ENCODE measurements at regions not wholly inside any gene's neighbourhood (a gene's known extent, or its start where the extent isn't known, plus 50 kb on each side); places are given as distances from the start of the nearest gene placed in this dataset.

DNA sequence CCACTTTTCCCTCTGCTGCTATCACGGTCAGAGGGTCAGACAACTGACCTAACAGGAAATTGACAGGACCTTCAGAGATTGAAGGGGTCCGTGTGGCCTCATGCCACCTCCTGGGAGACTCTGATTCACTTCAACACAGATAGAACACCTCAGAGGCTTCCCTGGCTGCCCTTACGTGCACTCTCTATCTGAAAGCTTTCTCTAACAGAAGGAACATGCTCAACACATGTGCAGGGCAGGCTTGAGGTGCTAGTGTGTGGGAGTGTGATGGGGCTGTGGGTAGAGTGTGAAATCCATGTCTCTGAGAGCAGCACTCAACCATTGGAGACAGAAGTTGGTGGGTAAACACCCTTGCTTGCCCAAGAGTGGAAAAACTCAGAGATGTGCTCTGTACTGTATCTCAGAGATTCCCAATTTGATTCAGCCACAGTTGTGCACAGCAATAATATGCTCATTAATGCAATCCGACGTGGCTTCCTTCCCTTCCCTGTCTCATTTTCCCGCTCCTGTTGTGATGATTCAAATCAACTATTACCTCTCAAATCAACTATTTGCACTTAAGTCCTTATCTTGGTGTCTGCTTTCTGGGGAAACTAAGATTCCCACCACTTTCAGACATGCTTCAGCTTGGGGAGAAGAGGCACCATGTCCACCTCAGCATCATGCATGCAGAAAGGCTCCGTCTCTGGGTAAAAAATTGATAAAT is 62.0 kb upstream of the MAGEB2 start:
- DNase-seq (ENCODE audit: low read depth, low spot score): no peak
- in situ Hi-C loops (cut with HindIII; ENCODE audit: low pct_unique_long_range_greater_than_20kb, low sequenced_read_pairs): no loop called here

DNA sequence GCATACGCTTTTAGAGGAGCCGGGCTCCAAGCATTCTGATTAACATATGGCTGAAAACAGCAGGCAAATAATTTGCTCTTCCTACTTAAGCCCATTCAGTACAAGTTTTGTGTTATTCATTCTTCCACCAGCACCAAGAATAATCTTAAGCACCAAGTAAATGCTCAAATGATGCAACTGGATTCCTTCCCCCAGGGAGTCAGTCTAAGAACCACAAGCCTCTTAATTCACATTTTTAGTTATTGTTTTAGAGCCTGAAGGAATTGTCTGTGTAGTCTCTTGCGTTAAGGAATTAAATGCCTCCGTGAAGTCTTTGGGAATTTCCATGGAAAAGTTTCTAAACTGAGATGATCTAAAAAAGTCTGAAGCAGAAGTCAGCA is 61.5 kb upstream of the MAGEB2 start:
- in situ Hi-C loops (cut with HindIII; ENCODE audit: low pct_unique_long_range_greater_than_20kb, low sequenced_read_pairs): no loop called here

DNA sequence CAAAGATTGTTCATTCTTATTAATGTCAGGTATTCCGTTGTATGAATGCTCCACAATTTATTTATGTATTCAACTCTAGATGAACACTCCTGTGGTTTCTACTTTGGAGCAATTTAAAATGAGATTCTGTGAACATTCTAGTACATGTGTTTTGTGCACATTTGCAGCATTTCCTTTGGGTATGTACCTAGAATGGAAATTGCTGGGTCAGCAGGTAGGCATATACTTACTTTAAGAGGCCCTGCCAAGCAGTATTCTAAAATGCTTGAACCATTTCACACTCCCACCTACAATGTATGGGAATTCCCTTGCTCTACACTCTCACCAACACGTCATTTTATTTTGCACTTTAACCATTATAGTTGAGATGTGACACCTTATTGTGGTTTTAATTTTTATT is 59.4 kb upstream of the MAGEB2 start:
- DNase-seq (ENCODE audit: low read depth, low spot score): no peak
- in situ Hi-C loops (cut with HindIII; ENCODE audit: low pct_unique_long_range_greater_than_20kb, low sequenced_read_pairs): no loop called here

More for the DNA sequence above, 61.5 kb upstream of the MAGEB2 start:
- no peak for DNase-seq (ENCODE audit: low read depth, low spot score)

DNA sequence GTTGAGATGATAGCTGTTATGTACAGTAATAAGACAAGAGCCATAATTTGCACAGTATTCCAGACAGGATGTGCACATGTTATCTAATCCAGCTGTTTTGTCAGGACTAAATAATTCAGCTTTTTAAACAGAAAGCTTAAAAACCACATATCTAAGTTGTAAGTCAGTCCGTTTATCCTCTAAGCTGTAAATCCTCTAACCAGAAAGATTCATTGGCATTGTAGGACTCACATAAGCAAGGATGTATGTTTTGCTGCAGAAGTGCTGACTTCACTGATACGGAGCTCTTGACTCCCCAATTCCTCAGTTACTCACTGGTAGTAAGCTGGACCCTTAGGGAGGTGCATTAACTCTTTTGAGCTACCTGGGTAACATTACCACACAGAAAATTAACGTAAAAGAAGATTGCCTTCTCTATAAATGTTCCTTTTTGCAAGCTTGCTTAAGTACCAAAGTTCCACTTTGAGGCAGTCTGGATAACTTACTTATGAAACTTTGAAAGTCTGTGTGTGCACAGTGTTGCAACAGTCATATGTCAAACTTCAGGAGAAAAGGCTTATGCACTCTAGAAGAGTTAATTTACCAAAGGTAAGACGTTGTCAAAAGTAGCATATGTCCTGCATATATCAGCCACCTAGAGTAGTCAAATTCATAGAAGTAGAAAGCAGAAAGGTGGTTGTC is 58.3 kb upstream of the MAGEB2 start:
- DNase-seq (ENCODE audit: low read depth, low spot score): no peak
- in situ Hi-C loops (cut with HindIII; ENCODE audit: low pct_unique_long_range_greater_than_20kb, low sequenced_read_pairs): no loop called here

DNA sequence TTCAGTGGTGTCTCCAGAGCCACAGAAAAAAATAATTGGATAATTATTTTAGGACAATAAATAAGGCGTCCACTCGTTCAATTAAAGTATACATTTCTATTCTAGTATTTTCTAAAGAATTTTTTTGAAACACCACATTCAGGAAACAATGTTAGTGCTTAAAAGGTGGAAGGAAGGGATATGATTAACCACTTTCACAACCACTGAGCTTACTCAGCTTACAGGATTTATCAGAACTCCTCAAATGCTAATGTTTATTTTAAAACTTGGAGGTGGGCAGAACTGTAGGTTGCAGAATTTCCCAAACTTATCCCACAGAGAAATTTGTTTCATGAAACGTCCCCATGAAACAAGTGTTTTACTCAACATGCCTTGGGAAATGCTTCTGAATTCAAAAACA is 54.3 kb upstream of the MAGEB2 start:
- in situ Hi-C loops (cut with HindIII; ENCODE audit: low pct_unique_long_range_greater_than_20kb, low sequenced_read_pairs): no loop called here
- DNase-seq (ENCODE audit: low read depth, low spot score): no peak

Measured in SK-MEL-5 (cell line).